ENCODE measurements at regions not wholly inside any gene's neighbourhood (a gene's known extent, or its start where the extent isn't known, plus 50 kb on each side); places are given as distances from the start of the nearest gene placed in this dataset.

DNA sequence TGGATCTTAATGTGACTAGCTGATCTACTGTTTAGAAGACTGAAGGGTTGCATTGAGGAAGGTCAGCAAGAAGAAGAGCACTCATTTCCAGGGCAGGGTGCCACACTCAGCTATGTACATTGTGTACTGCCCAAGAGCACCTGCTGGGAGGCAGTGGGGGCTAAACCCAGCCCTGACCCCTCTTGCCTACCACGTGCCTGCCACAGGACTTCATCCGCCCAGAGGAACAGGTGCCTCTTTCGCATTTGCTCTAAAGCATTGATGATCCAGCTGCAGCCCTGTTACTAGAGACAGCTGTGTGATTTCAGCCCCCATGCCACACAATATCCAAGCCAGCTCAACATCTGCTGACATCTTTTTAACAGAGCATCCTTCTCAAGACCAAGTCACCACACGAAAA is 341.8 kb downstream of the LMX1A start:
- no peak for DNase-seq

DNA sequence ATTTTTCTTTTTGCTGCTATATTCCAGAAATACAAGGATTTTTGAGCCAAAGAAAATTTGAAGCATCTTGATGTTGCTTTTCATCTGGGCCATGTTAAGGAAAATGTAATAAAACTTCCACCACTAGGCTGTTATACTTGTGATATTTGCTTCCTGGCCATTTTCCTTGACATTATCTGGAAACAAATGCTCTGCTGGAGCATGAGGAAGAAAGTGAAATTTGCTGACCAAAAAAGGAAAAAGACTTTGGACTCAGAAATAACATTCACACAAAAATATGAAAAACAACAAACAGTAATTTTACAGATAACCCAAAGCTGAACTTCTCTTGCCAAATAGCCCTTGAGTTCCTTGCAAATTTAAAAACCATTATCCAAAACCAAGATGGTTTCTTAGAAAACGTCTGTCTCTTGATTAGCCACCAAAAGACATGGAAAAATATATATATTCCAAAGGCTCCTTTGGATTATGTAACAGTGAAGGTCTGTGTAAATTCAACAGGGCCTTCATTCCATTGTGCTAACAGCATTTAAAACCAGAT is 344.5 kb downstream of the LMX1A start:
- DNase-seq = no peak

- DNase-seq = no peak
These were observed 345.3 kb downstream of the LMX1A start for GRCh38 chr1:165011186-165011585.

DNA sequence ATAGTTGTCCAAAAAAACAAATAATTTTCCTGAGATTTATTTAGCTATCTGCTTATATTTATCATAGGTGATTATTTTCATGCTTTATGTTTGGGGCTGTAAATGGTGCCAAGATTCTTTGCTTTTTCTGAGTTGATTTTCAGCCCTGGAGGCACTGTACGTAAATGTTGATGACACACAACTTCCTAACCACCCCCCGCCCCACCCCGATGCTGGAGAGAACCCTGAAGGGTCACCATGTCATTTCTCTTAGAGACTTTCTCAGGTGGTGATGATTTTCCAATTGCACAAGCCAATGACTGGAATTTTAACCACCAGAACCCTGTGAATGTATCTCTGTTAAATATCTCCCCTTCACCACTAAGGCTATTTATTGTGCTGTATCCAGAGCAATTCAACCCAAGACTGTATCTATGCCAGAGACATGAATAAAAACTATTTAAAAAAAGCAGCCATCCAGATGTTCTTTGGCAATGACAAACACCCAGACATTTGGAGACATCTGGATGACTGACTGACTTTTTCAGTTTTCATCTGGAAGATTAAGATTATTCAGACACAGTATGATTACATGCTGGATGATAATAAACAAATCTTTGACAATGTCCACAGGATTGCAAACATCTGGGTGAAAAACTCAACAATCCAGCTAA is 346.0 kb downstream of the LMX1A start:
- no peak for DNase-seq

- no peak for DNase-seq
These were observed 349.7 kb downstream of the LMX1A start for GRCh38 chr1:165006831-165007230.

DNA sequence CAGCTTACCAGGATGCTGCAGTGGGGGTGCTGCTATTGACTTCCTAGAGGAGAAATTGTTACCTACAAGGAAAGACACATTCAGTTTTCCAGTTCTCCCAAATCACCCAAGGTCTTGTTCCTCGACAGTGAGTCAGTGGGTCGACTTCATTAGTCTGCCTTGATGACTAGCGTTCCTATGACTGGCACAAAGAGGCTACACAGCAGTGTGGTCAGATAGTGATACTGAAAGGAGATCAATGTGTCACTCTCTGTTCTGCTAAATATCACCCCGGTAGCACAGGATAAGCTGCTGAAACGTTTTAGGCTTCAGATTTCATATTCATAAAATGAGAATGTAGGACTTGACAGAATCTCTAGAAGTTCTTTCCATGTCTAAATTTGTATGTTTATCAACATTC is 357.4 kb downstream of the LMX1A start:
- DNase-seq = no peak

- DNase-seq = no peak
These were observed 364.7 kb downstream of the LMX1A start for GRCh38 chr1:164991763-164992314.

- DNase-seq = no peak
These were observed 373.4 kb downstream of the LMX1A start for GRCh38 chr1:164983023-164983650.

DNA sequence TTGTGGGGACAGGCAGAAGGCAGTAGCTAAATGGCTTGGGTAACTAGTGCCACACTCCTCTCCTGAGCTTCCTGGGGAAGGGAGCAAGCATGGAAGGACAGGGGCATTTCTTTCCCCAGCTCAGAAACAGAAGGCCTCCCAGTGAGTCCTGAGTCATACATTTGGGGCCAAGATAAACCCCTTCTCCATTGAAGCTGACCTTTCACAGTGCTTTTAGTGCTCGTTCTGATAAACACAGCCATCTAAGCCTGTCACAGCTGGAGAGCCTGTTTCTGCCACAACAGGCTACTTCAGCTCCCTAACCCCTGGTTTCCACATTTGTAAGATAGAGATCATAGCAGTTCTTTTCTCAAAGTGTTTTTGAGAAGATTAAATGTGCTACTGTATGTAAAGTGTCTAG is 374.0 kb downstream of the LMX1A start:
- DNase-seq = no peak

- no peak for DNase-seq
These were observed 379.0 kb downstream of the LMX1A start for GRCh38 chr1:164977561-164977960.

- DNase-seq = peak; percentile 9
These were observed 384.5 kb downstream of the LMX1A start for GRCh38 chr1:164971921-164972415.

GRCh38 chr1:164971391-164971790 is 385.1 kb downstream of the LMX1A start:
- no peak for DNase-seq

DNA sequence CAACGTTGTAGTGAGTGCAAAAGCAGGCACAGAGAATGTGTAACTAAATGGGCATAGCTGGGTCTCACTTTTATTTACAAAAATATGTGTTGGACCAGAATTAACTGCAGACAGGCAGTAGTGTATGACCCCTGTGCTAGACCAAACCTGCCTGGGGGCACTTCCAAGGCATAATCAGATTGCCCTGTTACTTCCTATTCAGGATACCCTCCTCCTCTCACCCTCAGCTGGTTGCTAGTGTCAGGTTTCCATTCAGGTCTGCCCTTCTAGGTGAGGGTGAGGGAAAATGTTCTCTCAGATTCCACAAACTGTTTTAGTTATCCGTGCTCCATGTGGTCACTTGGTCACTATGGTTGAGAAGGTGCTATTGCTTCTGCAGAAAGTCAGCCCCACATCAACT is 387.3 kb downstream of the LMX1A start:
- no peak for DNase-seq

- no peak for DNase-seq
These were observed 389.2 kb downstream of the LMX1A start for GRCh38 chr1:164967300-164967699.

DNA sequence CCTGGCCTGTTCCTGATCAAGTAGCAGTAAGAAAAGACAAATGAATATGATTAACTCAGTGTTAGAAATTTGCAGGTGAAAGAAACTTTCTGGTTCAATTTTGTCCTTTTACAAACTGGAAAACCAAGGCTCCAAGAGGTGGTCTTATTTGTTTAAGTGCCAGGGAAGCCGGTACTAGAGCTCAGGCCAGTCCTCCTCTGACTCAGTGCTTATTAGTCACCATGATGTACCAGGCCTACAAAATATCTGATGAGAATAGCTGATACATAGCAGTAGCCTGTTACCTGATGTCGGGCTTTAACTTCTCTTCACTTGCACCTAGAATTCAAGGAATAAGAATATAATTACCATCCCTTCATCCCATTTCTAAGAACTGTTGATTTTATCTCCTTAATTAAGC is 394.8 kb downstream of the LMX1A start:
- DNase-seq = no peak

DNA sequence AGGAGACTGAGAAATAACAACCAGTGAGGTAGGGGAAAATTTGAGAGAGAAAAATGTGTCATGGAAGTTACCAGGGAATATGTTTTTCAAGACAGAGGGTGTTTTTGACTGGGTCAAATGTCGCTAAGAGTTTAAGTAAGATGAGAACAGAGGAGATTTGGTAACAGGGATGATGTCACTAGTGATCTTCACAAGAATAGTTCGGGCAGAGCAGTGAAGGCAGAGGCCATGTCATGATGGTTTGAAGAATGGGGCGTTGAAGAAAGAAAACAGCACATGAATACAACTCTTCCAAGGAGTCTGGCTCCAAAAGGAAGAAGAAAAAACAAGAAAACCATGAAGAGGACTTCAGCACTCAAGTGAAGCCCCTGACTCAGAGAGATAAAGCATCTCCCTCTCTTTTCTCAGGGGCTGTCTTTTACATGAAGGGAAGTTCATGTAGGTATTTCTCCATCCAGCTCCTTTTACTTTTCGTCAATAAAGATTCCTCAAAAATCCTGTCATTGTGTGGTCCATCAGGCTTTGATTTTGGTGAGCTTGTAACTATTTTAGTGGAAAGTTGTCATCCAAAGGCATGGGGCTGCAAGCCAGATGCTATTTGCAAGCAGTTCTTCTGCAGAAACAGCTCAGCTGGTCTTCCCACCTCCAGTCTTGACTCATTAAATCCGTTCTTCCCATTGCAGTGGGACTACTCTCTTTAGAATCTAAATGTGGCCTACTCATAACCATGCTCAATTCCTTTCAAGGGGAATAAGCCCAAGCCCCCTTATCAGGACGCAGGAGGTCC is 397.3 kb downstream of the LMX1A start:
- no peak for DNase-seq

DNA sequence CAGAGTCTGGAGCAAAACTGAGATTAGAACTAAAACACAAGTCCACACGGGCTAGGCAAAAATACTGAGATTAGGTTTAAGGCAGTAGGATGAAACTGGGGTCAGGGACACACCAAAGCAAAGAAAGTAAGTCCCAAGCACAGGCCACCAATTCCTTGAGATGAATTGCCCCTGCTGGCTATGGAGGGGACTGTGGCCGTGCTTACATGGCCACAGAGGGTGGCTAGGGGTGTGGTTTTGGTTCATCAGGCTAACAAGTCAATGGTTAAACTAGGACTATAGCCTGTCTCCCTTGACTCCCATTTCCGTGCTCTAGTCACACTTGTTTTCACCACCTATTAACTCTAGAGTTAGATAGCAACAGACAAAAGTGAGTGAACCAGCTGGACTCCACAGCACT is 394.8 kb downstream of the PBX1 start:
- DNase-seq = no peak

DNA sequence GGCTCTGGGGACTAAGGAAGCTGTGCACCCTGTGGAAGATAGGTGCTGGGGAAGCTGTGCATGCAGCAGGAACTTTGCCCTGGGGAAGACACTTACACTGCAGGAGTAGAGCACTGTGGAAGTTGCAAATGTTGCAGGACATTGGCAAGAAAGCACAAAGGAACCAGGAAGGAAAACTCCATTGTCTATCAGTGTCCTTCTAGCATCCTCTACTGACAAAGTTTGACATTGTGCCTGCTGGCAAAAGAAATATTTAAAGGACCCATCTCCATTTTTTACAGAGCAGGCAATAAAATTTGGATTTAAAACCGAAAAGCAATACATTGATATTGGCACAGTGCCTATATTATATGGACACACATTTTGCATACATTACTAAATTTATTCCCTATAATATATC is 394.1 kb downstream of the PBX1 start:
- no peak for DNase-seq

GRCh38 chr1:164951508-164951907 is 392.5 kb downstream of the PBX1 start:
- no peak for DNase-seq

DNA sequence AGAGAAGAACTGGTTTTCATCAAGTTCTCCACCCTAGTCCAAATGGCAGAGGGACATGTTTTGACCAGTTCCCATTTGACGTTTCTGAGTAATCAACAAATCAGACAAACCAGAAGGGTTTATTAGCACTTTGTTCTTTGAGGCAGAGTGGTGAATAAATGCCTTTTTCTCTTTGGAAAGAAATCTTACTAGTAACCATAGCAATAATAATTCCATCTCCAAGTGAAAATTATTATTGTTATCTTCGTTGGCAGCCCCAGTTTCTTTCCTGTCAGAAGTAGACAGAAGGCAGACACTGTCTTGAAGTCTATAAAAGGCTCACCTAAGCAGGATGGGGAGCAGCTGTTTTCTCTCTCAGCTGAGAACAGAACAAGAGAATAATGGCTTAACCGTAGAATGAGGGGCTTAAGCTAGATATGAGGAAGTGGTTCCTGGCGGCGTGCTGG is 391.6 kb downstream of the PBX1 start:
- no peak for DNase-seq

- DNase-seq = no peak
These were observed 390.9 kb downstream of the PBX1 start for GRCh38 chr1:164949771-164950471.

DNA sequence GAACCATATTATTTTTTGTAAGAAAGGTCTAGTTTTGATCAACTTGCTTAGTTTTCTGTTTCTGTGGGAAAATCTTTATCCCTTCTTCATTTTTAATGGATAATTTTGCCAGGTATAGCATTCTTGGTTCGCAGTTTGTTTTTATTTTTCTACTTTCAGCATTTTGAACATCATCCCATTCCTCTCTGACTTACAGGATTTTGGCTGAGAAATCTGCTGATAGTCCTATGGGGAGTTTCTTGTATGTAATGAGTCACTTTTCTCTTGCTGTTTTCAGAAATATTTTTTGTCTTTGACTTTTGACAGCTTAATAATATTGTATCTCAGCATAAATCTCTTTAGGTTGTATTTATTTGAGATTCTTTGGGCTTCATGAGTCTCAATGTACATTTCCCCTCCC is 389.1 kb downstream of the PBX1 start:
- no peak for DNase-seq

DNA sequence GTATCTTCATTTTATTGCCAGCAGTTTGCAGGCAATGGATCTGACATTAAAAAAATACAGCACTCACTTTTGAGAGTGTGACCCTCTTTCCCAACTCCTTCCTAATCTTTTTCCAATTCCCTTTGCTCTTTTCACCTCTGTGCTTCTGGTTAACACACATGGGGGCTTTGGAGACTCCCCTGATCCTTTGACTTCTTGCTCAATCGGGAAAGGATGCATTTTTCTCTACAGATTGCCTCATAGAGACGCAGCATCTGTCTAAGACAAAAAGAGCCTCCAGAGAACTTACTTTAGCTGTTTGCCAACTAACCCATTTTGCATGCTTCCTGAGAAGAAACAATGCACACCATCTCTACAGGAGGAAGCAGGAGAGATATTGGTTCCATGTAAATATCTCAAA is 378.3 kb downstream of the PBX1 start:
- DNase-seq = no peak
